Tibial nerve (tissue), 4 donors: ENCODE measurements at regions not wholly inside any gene's neighbourhood (a gene's known extent, or its start where the extent isn't known, plus 50 kb on each side); places are given as distances from the start of the nearest gene placed in this dataset.

Experiments
- DNase-seq, 2 donors: peaks; one replicate each; pipeline ENCODE4 v3.0.0-alpha.2; 2019; ENCODE audit warnings: low spot score in 2 of 2
- H3K27ac ChIP-seq, 4 donors: fragments of 200-600 bp; sonication (generic) in 3 of 4; one replicate each; pipeline ENCODE4 v1.5.1; 2017 to 2019; ENCODE audit warnings: mild to moderate bottlenecking in 1 of 4
- H3K27me3 ChIP-seq, 2 donors: fragments of 200-600 bp; sonication (generic) in 1 of 2; one replicate each; pipeline versions ENCODE4 v1.5.1 to v1.6.0; 2017 to 2019
- H3K36me3 ChIP-seq, 3 donors: fragments of 200-600 bp; sonication (generic); one replicate each; pipeline ENCODE4 v1.5.1; 2018 to 2019
- H3K4me1 ChIP-seq, 4 donors: fragments of 200-600 bp; sonication (generic) in 3 of 4; one replicate each; pipeline ENCODE4 v1.5.1; 2017 to 2019
- H3K4me3 ChIP-seq, 4 donors: fragments of 200-600 bp; sonication (generic) in 3 of 4; one replicate each; pipeline ENCODE4 v1.5.1; 2017 to 2019; ENCODE audit warnings: mild to moderate bottlenecking in 1 of 4, moderate library complexity in 1 of 4
- H3K9me3 ChIP-seq, 4 donors: fragments of 200-600 bp; sonication (generic) in 3 of 4; one replicate each; pipeline ENCODE4 v1.5.1; 2017 to 2019
- CTCF ChIP-seq, 5 experiments: fragments of 200-600 bp in 3 of 5; fragments of 450-650 bp in 2 of 5; sonication (generic) in 3 of 5; IDR thresholded peaks; one replicate each; pipeline ENCODE4 v1.5.1; 2016 to 2019; ENCODE audit warnings: antibody characterized with exemption in 5 of 5, mild to moderate bottlenecking in 3 of 5, moderate library complexity in 2 of 5
- EP300 ChIP-seq, 2 donors: sonication (generic); formaldehyde crosslinking; IDR thresholded peaks; one replicate each; pipeline ENCODE4 v1.6.1; 2017; ENCODE audit warnings: antibody characterized with exemption in 2 of 2, mild to moderate bottlenecking in 1 of 2
- POLR2A ChIP-seq, 2 donors: fragments of 450-650 bp; IDR thresholded peaks; one replicate each; pipeline ENCODE4 v1.6.1; 2017; ENCODE audit warnings: antibody characterized with exemption in 2 of 2, mild to moderate bottlenecking in 2 of 2, moderate library complexity in 2 of 2
- WGBS, 2 donors: methylation state at CpG; one replicate each; pipeline ENCODE4 v1.1.5; 2018; 5-methylcytosine and 5-hydroxymethylcytosine counted together

GRCh38 chr4:15317246-15317645 lies 110.6 kb upstream of the C1QTNF7 start:
- no peak overlapping the region for H3K27ac ChIP-seq
- no peaks in the 10 kb centered on the region for H3K27me3 ChIP-seq
- 90 to 92% methylated on average over 3 of the region's 3 CpGs for WGBS, 2 donors

GRCh38 chr4:15318621-15319348 lies 109.0 kb upstream of the C1QTNF7 start:
- TF ChIP-seq EP300 (IDR thresholded peaks at IDR 0.05) (no peak), POLR2A (IDR thresholded peaks at IDR 0.05) (no peak), CTCF (IDR thresholded peaks at IDR 0.05) (no peak)
- WGBS, 2 donors: 86 to 94% methylated on average over 4 of the region's 4 CpGs
- no peak overlapping the region for H3K27ac ChIP-seq
- H3K27me3 ChIP-seq: no peaks in the 10 kb centered on the region
- no peaks in the 10 kb centered on the region for H3K36me3 ChIP-seq
- H3K4me1 ChIP-seq: peaks cover 0 to 6% (median 0%) of the 10 kb centered on the region in 4 donors
- no peak for DNase-seq
- no peak overlapping the region for H3K4me3 ChIP-seq
- no peaks in the 10 kb centered on the region for H3K9me3 ChIP-seq

More at GRCh38 chr4:15317246-15317645, 110.6 kb upstream of the C1QTNF7 start:
- Histone ChIP-seq H3K36me3 (no peaks in the 10 kb centered on the region), H3K4me1 (peaks cover 0 to 6% (median 0%) of the 10 kb centered on the region in 4 donors), H3K4me3 (no peak overlapping the region), H3K9me3 (no peaks in the 10 kb centered on the region)
- no peak for DNase-seq
- TF ChIP-seq POLR2A (IDR thresholded peaks at IDR 0.05) (no peak), EP300 (IDR thresholded peaks at IDR 0.05) (no peak), CTCF (IDR thresholded peaks at IDR 0.05) (no peak)

GRCh38 chr4:15320121-15320678 lies 107.6 kb upstream of the C1QTNF7 start:
- 63 to 81% methylated on average over 1 of the region's 1 CpG for WGBS, 2 donors
- H3K27ac ChIP-seq: no peak overlapping the region
- peaks cover 0 to 6% (median 0%) of the 10 kb centered on the region in 4 donors for H3K4me1 ChIP-seq
- H3K36me3 ChIP-seq: no peaks in the 10 kb centered on the region
- TF ChIP-seq CTCF (IDR thresholded peaks at IDR 0.05) (no peak), POLR2A (IDR thresholded peaks at IDR 0.05) (no peak), EP300 (IDR thresholded peaks at IDR 0.05) (no peak)
- no peaks in the 10 kb centered on the region for H3K27me3 ChIP-seq
- no peak for DNase-seq
- H3K9me3 ChIP-seq: no peaks in the 10 kb centered on the region
- H3K4me3 ChIP-seq: no peak overlapping the region

- Histone ChIP-seq H3K36me3 (no peaks in the 10 kb centered on the region), H3K27me3 (no peaks in the 10 kb centered on the region), H3K27ac (no peak overlapping the region), H3K4me3 (no peak overlapping the region), H3K9me3 (no peaks in the 10 kb centered on the region), H3K4me1 (peaks cover 0 to 6% (median 0%) of the 10 kb centered on the region in 4 donors)
- DNase-seq: no peak
- WGBS, 2 donors: 5 to 20% methylated on average over 3 of the region's 3 CpGs
- TF ChIP-seq POLR2A (IDR thresholded peaks at IDR 0.05): no peak
- no peak for TF ChIP-seq CTCF (IDR thresholded peaks at IDR 0.05)
- no peak for TF ChIP-seq EP300 (IDR thresholded peaks at IDR 0.05)
These were observed 105.8 kb upstream of the C1QTNF7 start for GRCh38 chr4:15322006-15322405.

DNA sequence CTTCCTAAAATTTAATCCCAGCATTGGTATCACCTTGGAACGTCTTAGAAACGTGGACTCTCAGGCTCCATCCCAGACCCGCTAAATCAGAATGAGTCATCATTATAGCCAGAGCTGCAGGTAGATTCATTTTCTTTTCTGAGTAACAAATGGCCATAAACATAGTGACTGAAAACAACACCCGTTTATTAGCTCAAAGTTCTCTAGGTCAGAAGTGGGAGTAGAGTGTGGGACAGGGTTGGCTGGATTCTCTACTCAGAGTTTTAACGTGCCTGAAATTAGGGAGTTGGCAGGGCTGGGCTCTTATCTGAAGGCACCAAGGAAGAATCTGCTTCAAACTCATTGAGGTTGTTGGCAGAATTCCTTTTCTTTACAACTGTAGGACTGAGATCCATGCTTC lies 101.8 kb upstream of the C1QTNF7 start:
- TF ChIP-seq CTCF (IDR thresholded peaks at IDR 0.05): no peak
- TF ChIP-seq EP300 (IDR thresholded peaks at IDR 0.05): no peak
- TF ChIP-seq POLR2A (IDR thresholded peaks at IDR 0.05): no peak
- Histone ChIP-seq H3K4me3 (no peak overlapping the region), H3K36me3 (no peaks in the 10 kb centered on the region), H3K4me1 (peaks cover 0 to 6% (median 0%) of the 10 kb centered on the region in 4 donors), H3K27ac (no peak overlapping the region), H3K27me3 (no peaks in the 10 kb centered on the region), H3K9me3 (no peaks in the 10 kb centered on the region)
- DNase-seq: no peak
- WGBS, 2 donors: 68 to 75% methylated on average over 5 of the region's 5 CpGs
